ENCODE measurements at regions not wholly inside any gene's neighbourhood (a gene's known extent, or its start where the extent isn't known, plus 50 kb on each side); places are given as distances from the start of the nearest gene placed in this dataset.

DNA sequence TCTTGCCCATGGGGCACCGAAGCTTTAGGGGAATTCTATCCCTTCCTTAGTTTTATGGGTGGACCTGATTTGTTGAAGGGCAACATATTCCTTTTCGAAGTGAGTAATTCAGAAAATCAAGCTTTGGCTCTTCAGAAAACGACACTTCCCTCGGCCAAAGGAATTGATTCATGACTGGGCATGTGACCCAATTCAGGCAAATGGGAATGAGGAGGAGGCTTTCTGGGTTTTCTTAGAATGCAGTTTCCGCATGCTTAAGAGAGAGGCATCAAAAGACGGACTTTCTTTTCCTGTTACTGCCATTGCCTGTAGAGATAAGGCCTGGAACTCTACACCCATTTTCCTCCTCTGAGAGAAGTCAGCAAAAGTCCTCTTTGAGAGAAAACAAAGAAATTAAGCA, 179.5 kb downstream of the RFPL4B start:
- TF ChIP-seq, protein P1, sequence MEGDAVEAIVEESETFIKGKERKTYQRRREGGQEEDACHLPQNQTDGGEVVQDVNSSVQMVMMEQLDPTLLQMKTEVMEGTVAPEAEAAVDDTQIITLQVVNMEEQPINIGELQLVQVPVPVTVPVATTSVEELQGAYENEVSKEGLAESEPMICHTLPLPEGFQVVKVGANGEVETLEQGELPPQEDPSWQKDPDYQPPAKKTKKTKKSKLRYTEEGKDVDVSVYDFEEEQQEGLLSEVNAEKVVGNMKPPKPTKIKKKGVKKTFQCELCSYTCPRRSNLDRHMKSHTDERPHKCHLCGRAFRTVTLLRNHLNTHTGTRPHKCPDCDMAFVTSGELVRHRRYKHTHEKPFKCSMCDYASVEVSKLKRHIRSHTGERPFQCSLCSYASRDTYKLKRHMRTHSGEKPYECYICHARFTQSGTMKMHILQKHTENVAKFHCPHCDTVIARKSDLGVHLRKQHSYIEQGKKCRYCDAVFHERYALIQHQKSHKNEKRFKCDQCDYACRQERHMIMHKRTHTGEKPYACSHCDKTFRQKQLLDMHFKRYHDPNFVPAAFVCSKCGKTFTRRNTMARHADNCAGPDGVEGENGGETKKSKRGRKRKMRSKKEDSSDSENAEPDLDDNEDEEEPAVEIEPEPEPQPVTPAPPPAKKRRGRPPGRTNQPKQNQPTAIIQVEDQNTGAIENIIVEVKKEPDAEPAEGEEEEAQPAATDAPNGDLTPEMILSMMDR (IDR thresholded peaks at IDR 0.05; ENCODE audit: insufficient read depth, low read length) = no peak
- TF ChIP-seq, protein P2, sequence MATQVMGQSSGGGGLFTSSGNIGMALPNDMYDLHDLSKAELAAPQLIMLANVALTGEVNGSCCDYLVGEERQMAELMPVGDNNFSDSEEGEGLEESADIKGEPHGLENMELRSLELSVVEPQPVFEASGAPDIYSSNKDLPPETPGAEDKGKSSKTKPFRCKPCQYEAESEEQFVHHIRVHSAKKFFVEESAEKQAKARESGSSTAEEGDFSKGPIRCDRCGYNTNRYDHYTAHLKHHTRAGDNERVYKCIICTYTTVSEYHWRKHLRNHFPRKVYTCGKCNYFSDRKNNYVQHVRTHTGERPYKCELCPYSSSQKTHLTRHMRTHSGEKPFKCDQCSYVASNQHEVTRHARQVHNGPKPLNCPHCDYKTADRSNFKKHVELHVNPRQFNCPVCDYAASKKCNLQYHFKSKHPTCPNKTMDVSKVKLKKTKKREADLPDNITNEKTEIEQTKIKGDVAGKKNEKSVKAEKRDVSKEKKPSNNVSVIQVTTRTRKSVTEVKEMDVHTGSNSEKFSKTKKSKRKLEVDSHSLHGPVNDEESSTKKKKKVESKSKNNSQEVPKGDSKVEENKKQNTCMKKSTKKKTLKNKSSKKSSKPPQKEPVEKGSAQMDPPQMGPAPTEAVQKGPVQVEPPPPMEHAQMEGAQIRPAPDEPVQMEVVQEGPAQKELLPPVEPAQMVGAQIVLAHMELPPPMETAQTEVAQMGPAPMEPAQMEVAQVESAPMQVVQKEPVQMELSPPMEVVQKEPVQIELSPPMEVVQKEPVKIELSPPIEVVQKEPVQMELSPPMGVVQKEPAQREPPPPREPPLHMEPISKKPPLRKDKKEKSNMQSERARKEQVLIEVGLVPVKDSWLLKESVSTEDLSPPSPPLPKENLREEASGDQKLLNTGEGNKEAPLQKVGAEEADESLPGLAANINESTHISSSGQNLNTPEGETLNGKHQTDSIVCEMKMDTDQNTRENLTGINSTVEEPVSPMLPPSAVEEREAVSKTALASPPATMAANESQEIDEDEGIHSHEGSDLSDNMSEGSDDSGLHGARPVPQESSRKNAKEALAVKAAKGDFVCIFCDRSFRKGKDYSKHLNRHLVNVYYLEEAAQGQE (IDR thresholded peaks at IDR 0.05; ENCODE audit: insufficient replicate concordance, low read depth) = no peak
- TF ChIP-seq POLR2AphosphoS5 (IDR thresholded peaks at IDR 0.05; ENCODE audit: low read depth) = no peak
